GM21717 (cell line): ENCODE measurements at regions not wholly inside any gene's neighbourhood (a gene's known extent, or its start where the extent isn't known, plus 50 kb on each side); places are given as distances from the start of the nearest gene placed in this dataset.
A peak's percentile ranks its signal among the peaks of the same experiment; 100 is the strongest.
"Not testable (repeated sequence)": the region's sequence is repeated elsewhere in the genome, so short reads cannot be mapped to it uniquely, and the experiment has no call there.

Source experiments
- ATAC-seq: cut with Tn5 transposase; IDR thresholded peaks from one replicate; pipeline ENCODE4 v1.9.1; 2021; ENCODE audit warnings: mild to moderate bottlenecking, moderate library complexity; ENCODE audit not compliant: unreplicated experiment

DNA sequence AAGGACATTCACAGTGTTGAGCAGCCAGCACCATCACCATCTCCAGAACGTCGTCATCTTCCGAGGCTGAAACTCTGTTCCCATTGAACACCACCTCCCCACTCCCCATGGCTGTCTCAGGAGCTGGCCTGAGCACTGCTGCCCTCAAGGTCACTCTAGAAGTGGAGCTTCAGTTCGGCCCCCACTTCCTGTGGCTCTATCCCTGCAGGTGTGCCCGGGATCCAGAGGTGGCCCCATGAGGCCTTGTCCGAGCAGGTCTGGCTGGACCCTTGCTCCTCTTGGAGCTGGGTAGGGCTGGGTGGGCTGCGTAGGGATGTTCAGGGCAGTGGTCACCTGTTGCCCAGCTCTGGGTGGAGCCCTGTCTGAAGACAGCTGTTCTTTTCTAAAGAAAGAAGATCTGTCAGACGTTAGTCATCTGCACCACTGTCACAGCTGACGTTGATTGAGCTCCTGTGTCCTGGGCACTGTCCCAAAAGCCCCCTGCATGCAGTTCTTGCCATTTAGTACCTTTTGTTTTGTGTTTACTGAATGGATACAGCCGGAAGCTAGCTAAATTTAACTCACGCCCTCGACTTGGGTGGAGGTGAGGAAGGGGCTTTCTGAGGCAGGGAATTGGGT lies 75.5 kb upstream of the CLDN5 start:
- ATAC-seq = no peak

DNA sequence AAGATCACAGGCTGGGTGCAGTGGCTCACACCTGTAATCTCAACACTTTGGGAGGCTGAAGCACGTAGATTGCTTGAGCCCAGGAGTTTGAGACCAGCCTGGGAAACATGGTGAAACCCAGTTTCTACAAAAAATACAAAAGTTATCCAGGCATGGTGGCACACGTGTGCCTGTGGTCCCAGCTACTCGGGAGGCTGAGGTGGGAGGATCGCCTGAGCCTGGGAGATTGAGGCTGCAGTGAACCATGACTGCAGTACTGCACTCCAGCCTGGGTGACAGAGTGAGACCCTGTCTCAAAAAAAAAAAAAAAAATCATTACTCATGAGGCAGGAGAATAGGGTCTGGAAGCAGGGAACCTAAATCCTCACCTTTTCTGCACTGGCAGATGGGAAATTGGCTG lies 79.1 kb upstream of the CLDN5 start:
- not testable (repeated sequence) for ATAC-seq

DNA sequence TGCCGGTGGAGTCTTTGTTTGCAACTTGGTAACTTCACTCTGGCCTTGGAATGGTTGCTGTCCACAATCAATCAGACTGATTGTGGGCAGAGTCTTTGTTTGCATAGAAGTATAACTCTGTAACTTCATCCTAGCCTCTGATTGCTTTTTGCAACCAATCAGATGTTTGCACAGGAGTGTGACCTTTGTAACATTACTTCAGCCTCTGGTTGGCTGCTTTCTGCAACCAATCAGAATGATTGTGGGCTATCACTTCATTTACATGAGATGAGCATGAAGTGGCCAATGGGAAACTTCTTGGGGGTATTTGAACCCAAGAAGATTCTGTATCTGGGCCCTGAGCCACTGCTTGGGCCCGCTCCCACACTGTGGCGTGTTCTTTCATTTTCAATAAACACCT lies 79.6 kb upstream of the CLDN5 start:
- no peak for ATAC-seq

DNA sequence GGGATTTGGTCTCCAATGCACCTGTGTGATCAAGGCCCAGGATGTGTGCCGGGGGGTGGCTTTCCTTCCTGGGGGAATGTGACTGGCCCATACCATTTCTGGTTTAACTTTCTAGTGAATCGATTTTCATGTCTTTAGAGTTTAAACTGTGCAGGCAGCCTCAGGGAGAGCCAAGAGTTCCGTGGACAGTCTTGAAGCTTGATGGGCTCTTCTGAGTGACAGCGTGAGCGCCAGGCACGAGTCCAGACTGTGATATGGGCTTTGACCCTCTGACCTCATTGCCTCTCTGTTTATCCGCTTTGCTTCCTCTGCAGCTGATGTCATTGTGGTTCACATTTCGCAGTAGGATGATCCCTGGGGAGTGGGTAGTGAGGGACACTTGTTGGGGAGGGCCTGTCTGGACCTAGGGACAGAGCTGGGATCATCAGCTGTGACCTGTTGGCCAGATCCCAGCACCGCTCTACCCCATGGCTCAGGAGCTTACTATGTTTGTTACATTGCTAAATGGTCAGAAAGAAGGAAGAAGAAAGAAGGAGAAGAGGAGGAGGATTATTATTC lies 80.6 kb upstream of the CLDN5 start:
- ATAC-seq = no peak

DNA sequence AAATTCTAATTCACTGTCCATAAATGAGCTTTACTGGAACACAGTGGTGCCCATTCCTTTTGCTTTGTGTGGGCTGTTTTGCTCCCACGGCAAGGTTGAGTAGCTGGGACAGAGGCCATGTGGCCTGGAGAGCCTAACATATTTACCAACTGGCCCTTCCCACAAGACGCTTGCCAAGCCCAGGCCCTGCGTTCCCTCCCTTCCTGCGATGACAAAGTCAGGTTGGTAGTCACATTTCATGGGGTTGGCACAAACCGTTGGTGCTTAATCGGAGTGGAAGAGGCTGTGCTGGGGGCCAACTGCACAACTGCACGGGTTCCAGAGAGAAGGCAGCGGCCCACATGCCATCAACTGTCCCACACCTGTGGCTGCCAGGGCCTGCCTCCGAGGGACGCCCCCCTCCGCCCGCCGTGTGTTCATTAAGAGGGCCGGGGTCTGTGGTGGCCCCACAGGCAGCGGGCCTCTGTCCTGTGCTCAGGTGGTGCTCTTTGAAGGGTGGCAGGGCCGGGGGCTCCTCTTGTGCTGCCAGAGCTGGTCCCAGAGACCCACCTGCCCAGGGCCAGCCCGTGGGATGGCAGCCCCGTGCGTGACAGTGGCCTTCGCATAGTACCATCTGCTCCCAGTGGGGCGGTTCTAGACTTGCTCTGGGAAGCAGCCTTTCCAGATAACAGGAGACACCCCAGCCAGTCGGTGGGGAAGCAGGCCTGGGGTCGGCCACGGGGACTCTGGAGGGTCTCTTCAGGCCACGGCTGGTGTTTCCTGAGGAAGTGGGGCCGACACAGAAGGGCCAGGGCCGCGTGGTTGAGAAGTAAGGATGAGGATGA lies 81.5 kb upstream of the CLDN5 start:
- no peak for ATAC-seq

DNA sequence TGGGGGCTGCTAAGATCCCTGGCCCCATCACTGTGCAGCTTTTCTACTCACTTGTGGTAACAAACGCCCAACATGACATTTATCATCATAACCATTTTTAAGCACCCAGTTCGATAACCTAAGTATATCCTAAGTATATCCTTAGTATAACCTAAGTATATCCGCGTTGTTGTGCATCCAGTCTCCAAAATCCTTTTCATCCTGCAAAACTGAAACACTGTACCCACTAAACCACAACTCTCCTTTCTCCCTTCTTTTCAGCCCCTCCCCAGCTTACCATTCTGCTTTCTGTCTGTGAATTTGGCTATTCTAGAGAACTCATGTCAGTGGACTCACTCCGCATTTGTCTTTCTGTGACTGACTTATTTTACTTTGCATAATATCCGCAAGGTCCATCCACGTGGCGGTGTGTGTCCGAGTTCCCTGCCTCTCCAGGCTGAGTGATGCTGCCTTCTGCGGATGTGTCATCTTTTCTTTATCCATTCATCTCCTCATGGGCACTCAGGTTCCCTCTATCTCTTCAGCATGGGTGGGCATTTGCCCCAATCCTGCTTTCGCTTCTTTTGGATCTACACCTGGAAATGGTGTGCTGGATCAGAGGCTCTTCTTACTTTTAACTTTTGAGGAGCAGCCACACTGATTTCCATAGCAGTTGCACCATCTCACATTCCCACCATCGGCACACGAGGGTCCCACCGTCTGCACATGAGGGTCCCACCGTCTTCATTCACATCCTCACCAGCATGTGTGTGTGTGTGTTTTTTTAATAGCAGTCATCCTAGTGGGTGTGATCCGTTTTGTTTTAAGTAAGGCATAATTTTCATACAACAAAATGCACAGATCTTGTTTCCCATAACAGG lies 82.4 kb upstream of the CLDN5 start:
- ATAC-seq = no peak

DNA sequence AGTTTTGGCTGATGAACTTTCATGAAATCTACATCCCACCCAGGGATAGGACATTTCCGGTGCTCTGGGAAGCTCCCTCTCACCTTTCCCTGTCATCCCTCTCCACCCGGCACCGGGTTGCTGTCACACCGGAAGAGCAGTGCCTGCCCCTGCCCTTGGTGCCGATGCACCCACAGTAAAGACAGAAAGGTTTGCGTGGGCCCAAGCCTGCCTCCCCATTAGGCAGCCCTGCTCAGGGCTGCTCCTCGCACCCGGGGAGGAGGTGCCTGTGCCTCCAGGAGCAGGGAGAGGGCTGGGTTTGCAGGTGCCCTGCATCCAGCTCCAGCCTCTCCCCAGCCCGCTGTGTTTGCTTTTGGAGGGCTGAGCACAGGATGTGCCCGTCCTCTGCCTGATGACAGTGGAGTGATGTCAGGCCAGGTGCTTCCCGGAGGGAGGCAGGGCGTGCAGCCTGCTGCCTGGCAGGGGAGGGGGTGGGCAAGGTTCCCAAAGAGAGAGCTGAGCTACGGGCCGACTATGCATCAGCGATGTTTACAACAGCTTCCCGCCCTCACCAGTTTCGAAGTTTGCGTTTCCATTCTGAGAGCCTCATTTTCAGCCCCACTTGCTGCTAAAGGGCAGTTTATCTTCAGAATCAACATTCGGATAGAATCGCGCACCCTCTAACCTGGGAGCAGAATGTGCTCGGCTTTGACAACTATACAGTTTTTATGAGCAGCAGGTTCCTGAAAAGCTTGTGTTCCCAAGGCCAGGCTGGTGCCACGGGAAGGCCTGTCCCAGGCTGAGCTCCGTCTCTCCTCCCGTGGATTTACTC lies 83.2 kb upstream of the CLDN5 start:
- ATAC-seq = no peak

DNA sequence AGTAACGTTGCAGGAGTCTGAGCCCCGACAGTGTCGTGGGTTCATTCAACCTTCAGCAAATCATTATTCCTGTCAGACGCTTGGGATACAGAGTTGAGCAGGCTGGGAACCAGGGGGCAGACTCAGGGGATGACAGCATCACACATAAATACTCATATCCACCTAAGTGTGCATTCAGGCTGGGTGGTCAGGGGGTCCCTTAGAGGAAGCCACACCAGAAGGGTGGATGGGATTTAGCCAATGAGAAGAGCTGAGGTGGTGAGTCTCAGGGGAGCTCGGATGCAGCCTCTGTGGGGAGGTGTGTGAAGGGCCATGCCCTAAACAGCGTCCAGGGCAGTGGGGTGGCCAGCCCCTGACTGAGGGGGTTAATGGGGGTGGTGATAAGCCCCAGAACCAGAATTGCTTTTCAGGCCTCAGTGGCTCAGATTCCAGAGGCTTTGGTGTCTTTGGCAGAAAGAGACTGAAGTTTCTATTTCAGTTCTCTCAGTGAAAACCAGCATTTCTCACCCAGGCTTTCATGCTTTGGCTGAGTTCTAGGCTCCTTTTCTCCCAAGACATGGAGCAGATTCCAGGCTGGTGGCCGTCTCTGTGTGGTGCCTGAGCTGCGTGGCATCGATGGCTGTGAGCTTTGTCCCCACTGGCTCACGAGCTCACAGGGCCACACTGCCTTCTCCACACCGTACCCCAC lies 83.9 kb upstream of the CLDN5 start:
- ATAC-seq = no peak

DNA sequence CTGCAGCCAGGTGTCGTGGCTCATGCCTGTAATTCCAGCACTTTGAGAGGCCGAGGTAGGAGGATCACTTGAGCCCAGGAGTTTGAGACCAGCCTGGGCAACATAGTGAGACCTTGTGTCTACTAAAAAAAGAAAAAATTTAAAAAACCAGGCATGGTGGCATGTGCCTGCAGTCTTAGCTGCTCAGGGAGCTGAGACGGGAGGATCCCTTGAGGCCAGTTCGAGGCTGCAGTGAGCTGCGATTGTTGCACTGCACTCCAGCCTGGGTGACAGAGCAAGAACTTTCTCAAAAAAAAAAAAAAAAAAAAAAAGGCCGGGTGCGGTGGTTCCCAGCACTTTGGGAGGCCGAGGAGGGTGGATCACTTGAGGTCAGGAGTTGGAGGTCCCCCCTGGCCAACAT lies 85.5 kb upstream of the CLDN5 start:
- not testable (repeated sequence) for ATAC-seq

DNA sequence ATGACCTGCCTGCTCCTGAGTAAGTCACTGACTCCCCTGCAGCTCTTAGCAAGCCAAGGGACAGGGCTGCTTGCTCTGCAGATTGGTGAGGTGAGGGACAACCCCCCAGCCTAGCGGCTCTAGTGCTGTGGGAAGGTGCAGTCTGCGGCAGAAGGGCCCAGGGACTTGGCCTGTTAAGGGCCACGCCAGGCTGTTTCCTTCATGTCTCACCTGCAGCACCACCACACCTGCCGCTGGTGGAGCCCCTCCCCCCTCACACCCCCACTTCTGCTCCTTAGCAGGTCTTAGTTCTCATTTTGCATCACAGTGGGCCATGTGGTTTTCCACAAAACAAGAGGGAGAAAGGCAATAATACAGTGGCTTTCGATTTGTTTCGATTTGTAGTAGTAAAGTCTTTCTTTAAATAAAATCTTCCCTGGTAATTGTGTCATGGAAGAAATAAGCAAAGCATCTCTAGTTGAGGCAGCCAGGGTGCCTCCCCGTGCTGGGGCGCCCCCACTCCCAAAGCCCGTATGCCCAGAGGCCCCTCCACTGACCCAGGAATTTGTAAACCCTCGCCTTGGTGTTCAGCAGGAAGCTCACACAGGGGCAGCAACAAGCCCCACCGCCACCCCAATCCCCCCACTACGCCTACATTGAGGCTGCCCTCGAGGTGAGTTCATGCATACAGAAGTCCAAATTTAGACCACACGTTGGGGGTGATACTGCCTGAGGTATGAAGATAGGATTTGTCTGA lies 86.5 kb upstream of the CLDN5 start:
- ATAC-seq = no peak

DNA sequence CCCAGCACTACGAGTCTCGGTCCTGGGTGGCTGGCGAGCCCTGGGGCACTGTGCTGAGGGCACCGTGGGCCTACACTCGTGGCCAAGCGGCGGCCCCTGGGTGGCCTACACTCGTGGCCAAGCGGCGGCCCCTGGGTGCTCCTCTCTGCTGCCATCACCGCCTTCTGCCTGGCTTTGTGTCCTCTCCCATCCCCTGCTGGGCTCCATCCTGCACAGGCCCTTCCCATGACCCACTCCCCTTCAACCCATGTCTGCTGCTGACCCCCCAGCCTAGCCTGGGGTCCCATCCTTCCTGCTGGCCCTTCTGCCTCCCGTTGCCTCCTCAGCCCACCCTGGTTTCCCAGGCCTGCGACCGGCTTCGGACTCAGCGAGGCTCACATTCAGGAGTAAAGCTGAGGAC lies 87.4 kb upstream of the CLDN5 start:
- no peak for ATAC-seq

DNA sequence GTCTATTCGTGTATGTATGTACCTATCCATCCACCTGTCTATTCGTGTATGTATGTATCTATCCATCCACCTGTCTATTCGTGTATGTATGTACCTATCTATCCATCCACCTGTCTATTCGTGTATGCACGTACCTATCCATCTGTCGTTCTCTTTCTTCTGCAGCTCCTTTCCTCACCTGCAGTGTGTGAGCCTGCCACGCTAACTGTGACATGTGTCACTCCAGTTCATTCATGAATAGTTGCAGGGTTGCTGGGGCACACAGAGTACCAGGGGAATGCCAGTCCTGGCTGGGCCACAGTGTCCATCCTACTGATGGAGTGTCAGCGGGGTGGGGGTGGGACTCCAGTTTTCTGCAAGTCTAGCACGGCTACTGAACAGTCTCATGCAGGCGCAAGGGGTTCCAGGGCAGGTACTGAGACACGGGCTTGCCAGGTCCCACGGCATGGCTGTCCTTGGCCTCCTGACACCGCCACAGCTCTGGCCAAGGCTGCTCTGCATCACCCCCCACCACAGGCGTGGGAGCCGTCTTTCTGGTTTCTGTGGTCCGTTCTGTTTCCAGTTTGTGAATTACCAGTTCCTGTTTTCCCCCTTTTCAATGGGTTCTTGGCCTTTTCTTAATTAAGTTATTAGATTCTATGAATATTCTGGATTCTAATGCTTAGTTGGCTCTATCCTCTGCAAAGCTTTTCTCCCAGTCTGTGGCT lies 88.8 kb upstream of the CLDN5 start:
- ATAC-seq = no peak

DNA sequence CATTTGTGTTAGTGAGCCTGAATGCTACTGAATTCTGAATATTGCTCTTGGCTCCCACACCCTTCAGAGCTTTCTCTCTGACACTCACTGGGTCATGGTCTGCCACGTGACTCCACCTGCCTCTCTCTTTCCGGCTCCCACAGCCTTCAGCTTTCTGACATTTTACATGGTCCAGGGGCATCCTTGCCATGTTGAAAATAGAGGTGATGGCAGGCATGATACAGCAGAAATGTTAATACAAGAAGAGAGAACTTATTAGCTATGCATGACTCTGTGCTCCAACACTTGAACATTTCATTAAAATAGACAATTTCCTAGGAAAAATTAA lies 90.3 kb upstream of the CLDN5 start:
- no peak for ATAC-seq

DNA sequence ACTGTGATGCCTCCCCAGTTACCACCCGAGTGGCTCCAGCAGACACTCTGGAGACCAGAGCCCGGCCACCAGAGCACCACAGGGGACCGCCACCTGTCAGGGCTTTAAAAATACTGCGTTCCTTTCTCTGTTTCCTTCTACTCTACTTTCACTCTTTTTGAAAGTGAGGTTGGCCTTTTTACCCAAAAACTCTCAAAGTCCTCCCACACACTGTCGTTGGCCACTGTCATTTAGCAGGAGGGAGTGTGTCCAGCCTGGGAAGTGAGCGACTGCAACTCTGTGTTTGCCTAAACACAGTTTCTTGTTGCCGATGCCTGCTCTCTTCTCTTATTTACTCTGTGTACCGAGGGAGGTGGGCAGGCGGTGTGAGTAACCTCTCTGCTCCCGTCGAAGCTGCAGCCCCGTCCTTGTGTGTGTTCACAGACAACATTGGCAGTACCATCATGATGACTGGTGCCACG lies 90.8 kb upstream of the CLDN5 start:
- ATAC-seq = no peak

DNA sequence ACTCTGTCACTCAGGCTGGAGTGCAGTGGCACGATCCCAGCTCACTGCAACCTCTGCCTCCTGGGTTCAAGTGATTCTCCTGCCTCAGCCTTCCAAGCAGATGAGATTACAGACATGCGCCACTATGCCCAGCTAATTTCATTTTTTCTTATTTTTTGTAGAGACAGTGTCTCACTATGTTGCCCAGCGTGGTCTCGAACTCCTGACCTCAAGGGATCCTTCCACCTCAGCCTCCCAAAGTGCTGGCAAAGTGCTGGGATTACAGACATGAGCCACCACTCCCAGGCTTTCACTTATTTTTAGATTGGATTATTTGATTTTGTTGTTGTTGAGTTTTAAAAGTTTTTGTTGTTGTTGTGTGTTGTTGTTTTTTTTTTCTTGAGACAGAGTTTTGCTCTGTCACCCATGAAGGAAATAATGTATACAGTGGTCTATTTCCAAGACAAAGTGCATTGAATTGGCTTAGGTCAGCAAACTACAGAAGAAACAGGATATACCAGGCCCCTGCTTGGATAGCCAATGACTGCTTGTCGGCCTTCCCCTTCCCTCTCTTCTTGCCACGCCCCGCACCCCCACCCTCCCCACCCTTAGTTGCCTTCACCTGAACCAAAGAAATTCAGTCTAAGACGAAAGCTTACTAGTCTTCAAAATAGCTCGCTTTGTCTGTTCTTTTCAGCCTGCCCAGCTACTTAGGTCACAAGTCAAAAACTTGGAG lies 91.8 kb upstream of the CLDN5 start:
- ATAC-seq = no peak

DNA sequence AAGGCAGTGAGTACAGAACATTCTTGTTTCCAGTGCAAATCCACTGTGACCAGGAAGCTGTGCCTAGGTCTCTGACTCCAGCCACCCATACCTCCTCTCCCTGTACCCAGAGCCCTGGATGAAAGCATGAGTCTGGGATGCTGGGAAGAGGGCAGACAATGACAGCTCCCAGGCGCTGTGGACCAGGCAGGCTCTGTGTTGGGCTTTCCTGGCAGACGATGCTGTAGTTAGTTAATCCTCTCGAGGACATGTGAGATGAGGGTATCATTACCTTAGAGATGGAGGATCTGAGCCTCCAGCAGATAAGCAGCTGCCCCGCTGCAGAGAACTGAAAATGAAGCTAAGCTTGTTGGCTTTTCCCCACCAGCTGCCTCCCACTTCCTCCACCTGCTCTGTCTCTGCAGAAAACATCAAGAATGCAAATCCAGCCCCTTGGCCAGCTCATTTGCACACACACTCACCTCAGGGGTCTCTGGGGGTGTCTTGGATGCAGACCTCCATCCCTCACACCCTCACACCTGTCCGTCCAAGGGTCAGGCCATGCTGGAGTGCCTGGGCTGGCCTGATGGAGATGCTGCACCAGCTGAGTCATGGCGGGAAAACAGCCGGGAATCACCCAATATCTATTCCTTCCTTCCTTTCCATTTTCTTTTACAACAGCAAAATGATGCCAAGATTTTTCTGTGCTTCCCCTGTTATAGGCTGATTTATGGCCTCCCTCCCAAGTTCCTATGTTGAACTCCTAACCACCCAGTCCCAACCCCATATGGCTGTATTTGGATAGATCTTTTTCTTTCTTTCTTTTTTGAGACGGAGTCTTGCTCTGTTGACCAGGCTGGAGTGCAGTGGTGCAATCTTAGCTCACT lies 94.9 kb upstream of the SEPTIN5 start:
- ATAC-seq = peak; percentile 71

DNA sequence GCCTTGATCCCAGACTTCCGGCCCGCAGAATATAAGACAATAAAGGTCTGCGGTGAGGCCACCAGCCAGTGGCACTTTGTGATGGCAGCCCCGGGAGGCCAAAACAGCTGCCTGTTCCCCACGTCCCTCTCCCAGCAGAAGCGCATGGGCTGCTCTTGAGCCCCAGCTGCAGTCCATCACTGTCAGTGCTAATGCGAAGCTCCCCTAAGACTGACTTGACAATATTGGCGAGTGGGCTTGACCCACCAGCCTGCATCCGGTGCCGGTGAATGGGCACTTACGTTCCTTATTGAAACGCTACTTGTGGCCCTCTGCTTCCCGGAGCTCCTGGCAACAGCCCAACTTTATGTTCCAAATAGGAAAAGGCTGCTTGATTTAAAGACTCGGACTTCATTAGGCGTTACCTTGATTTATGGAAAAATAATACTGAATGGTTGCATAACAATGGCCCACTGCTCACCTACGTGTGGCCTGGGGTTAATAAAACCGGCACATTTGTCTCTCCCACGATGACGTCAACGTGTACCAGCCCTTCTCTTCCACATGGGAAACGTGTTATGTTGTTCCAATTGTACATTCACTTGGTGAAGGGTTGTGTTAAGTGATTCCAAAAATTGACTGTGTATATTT lies 93.4 kb upstream of the SEPTIN5 start:
- ATAC-seq = no peak
